ENCODE measurements at regions not wholly inside any gene's neighbourhood (a gene's known extent, or its start where the extent isn't known, plus 50 kb on each side); places are given as distances from the start of the nearest gene placed in this dataset.

- Histone ChIP-seq H3K36me3 (ENCODE audit: control insufficient read depth in 4 of 4, insufficient read depth in 3 of 4, low read depth in 1 of 4, low read length in 3 of 4) (no peaks in the 10 kb centered on the region), H3K9ac (ENCODE audit: low read depth in 1 of 2, low read length in 2 of 2) (no peak overlapping the region), H3K4me3 (ENCODE audit: low read depth in 1 of 3, low read length in 3 of 3) (no peak overlapping the region), H3K9me3 (ENCODE audit: control insufficient read depth in 4 of 4, low read length in 3 of 4) (no peaks in the 10 kb centered on the region), H3K4me1 (ENCODE audit: control insufficient read depth in 4 of 4, insufficient read depth in 4 of 4, low read length in 3 of 4) (no peaks in the 10 kb centered on the region), H3K27me3 (ENCODE audit: control insufficient read depth in 4 of 4, insufficient read depth in 4 of 4, low read length in 3 of 4) (no peaks in the 10 kb centered on the region), H3K27ac (ENCODE audit: low read depth in 1 of 2, low read length in 2 of 2) (no peak overlapping the region)
- DNase-seq (ENCODE audit: low spot score): no peak
- no peak for TF ChIP-seq NR2F2 (IDR thresholded peaks at IDR 0.05)
- 90% methylated on average over 5 of the region's 5 CpGs for WGBS
Measured at GRCh38 chr3:182117583-182117982, 405.9 kb downstream of the SOX2 start.

- TF ChIP-seq CTCF (IDR thresholded peaks at IDR 0.05; ENCODE audit: low read depth, low read length, missing input control) (no peak), EGR1 (IDR thresholded peaks at IDR 0.05; ENCODE audit: low read depth in 2 of 2) (no peak), MAX (IDR thresholded peaks at IDR 0.05) (no peak), ATF3 (IDR thresholded peaks at IDR 0.05) (no peak), YY1 (IDR thresholded peaks at IDR 0.05) (no peak), FOXA2 (IDR thresholded peaks at IDR 0.05) (no peak), TAF1 (conservative IDR thresholded peaks at IDR 0.05) (no peak), RXRA (IDR thresholded peaks at IDR 0.05) (no peak)
- Histone ChIP-seq H3K9me3 (ENCODE audit: control insufficient read depth in 4 of 4, low read length in 3 of 4) (no peaks in the 10 kb centered on the region), H3K9ac (ENCODE audit: low read depth in 1 of 2, low read length in 2 of 2) (no peak overlapping the region), H3K27ac (ENCODE audit: low read depth in 1 of 2, low read length in 2 of 2) (no peak overlapping the region), H3K27me3 (ENCODE audit: control insufficient read depth in 4 of 4, insufficient read depth in 4 of 4, low read length in 3 of 4) (no peaks in the 10 kb centered on the region), H3K4me1 (ENCODE audit: control insufficient read depth in 4 of 4, insufficient read depth in 4 of 4, low read length in 3 of 4) (no peaks in the 10 kb centered on the region), H3K36me3 (ENCODE audit: control insufficient read depth in 4 of 4, insufficient read depth in 3 of 4, low read depth in 1 of 4, low read length in 3 of 4) (no peaks in the 10 kb centered on the region), H3K4me3 (ENCODE audit: low read depth in 1 of 3, low read length in 3 of 3) (no peak overlapping the region)
- 92% methylated on average over 4 of the region's 4 CpGs for WGBS
- DNase-seq (ENCODE audit: low spot score): no peak
Measured at GRCh38 chr3:182118066-182118465, 406.3 kb downstream of the SOX2 start.

GRCh38 chr3:182121401-182121800, 409.7 kb downstream of the SOX2 start:
- Histone ChIP-seq H3K4me1 (ENCODE audit: control insufficient read depth in 4 of 4, insufficient read depth in 4 of 4, low read length in 3 of 4) (no peaks in the 10 kb centered on the region), H3K4me3 (ENCODE audit: low read depth in 1 of 3, low read length in 3 of 3) (no peak overlapping the region), H3K27ac (ENCODE audit: low read depth in 1 of 2, low read length in 2 of 2) (no peak overlapping the region), H3K9ac (ENCODE audit: low read depth in 1 of 2, low read length in 2 of 2) (no peak overlapping the region), H3K27me3 (ENCODE audit: control insufficient read depth in 4 of 4, insufficient read depth in 4 of 4, low read length in 3 of 4) (no peaks in the 10 kb centered on the region), H3K9me3 (ENCODE audit: control insufficient read depth in 4 of 4, low read length in 3 of 4) (no peaks in the 10 kb centered on the region), H3K36me3 (ENCODE audit: control insufficient read depth in 4 of 4, insufficient read depth in 3 of 4, low read depth in 1 of 4, low read length in 3 of 4) (no peaks in the 10 kb centered on the region)
- TF ChIP-seq TAF1 (conservative IDR thresholded peaks at IDR 0.05) (no peak), EGR1 (IDR thresholded peaks at IDR 0.05; ENCODE audit: low read depth in 2 of 2) (no peak), NR2F2 (IDR thresholded peaks at IDR 0.05) (no peak), SP1 (IDR thresholded peaks at IDR 0.05) (no peak), GABPA (IDR thresholded peaks at IDR 0.05 in 1 of 2, conservative IDR thresholded peaks at IDR 0.05 in 1 of 2) (no peak), RXRA (IDR thresholded peaks at IDR 0.05) (no peak), YY1 (IDR thresholded peaks at IDR 0.05) (no peak), CTCF (IDR thresholded peaks at IDR 0.05; ENCODE audit: low read depth, low read length, missing input control) (no peak), ZBTB33 (IDR thresholded peaks at IDR 0.05) (no peak), FOXA2 (IDR thresholded peaks at IDR 0.05) (no peak), REST (IDR thresholded peaks at IDR 0.05) (no peak), FOXA1 (IDR thresholded peaks at IDR 0.05) (no peak), HNF4G (IDR thresholded peaks at IDR 0.05) (no peak)
- DNase-seq (ENCODE audit: low spot score): no peak
- 64% methylated on average over 2 of the region's 2 CpGs for WGBS
